A673 (cell line): ENCODE measurements at regions not wholly inside any gene's neighbourhood (a gene's known extent, or its start where the extent isn't known, plus 50 kb on each side); places are given as distances from the start of the nearest gene placed in this dataset.

ENCODE experiments used
- BruUV-seq: library from RNA; stranded (reverse); fragments of 400-500 nt; replicated peaks from 2 replicates; lab custom pipeline; 2021; lab: Mats Ljungman, UMichigan
- CTCF ChIA-PET: fragments of 300-600 bp; sonication (Branson Sonifier 250); formaldehyde crosslinking; loops from one replicate; lab custom pipeline; 2022; ENCODE audit warnings: antibody characterized with exemption; lab: Charles Lee
- POLR2A ChIA-PET: fragments of 300-600 bp; sonication (Branson Sonifier 250); formaldehyde crosslinking; loops from one replicate; lab custom pipeline; 2022; ENCODE audit warnings: antibody characterized with exemption; ENCODE audit not compliant: low non-redundant PET; lab: Charles Lee
- DNase-seq: peaks from one replicate; pipeline ENCODE4 v3.0.0-alpha.2; 2015; ENCODE audit warnings: low spot score
- H3K27ac ChIP-seq: fragments of 200-600 bp; sonication (generic); 2 replicates; pipeline ENCODE4 v1.5.1; 2016; ENCODE audit warnings: mixed run types, low read depth, mild to moderate bottlenecking, mixed read lengths, antibody characterized with exemption, low read length; ENCODE audit not compliant: poor library complexity, severe bottlenecking
- H3K27me3 ChIP-seq: fragments of 200-600 bp; sonication (generic); replicated peaks from 2 replicates; pipeline ENCODE4 v1.6.1; 2017; ENCODE audit warnings: mixed run types, low read depth, mild to moderate bottlenecking, mixed read lengths, antibody characterized with exemption, low read length; ENCODE audit not compliant: insufficient read depth, poor library complexity
- H3K36me3 ChIP-seq: fragments of 200-600 bp; sonication (generic); 2 replicates; pipeline ENCODE4 v1.6.1; 2016; ENCODE audit warnings: mixed run types, mild to moderate bottlenecking, mixed read lengths, antibody characterized with exemption, low read length; ENCODE audit not compliant: insufficient read depth, poor library complexity, severe bottlenecking
- H3K4me1 ChIP-seq: fragments of 200-600 bp; sonication (generic); 2 replicates; pipeline ENCODE4 v1.6.1; 2017; ENCODE audit warnings: mixed run types, mild to moderate bottlenecking, mixed read lengths, antibody characterized with exemption, low read length; ENCODE audit not compliant: insufficient read depth, poor library complexity, severe bottlenecking
- H3K4me3 ChIP-seq: fragments of 200-600 bp; sonication (generic); 2 replicates; pipeline ENCODE4 v1.5.1; 2016; ENCODE audit warnings: low read depth, mixed run types, mild to moderate bottlenecking, mixed read lengths, low read length; ENCODE audit not compliant: poor library complexity, severe bottlenecking
- H3K9me3 ChIP-seq: fragments of 200-600 bp; sonication (generic); 2 replicates; pipeline ENCODE4 v1.6.1; 2016; ENCODE audit warnings: mixed run types, low read depth, mild to moderate bottlenecking, mixed read lengths, antibody characterized with exemption, low read length; ENCODE audit not compliant: poor library complexity, severe bottlenecking
- EZH2 ChIP-seq: fragments of 200-600 bp; sonication (generic); IDR thresholded peaks from 2 replicates; pipeline ENCODE4 v1.6.1; 2017; ENCODE audit warnings: borderline replicate concordance, low read depth, mild to moderate bottlenecking, mixed read lengths, antibody characterized with exemption, low read length; ENCODE audit not compliant: poor library complexity, severe bottlenecking
- intact Hi-C: fragments of 100-400 bp; cut with micrococcal nuclease; formaldehyde crosslinking; loops from one replicate; pipeline ENCODE4 v1.10.0; 2022; ENCODE audit not compliant: unreplicated experiment
- TF ChIP-seq, protein P1 (sequence below): fragments of 300-800, 200-600 bp; sonication (generic); conservative IDR thresholded peaks from 2 replicates; pipeline ENCODE4 v1.5.1; 2017; ENCODE audit warnings: low read depth, mild to moderate bottlenecking, antibody characterized with exemption, low read length, moderate library complexity, mixed read lengths

DNA sequence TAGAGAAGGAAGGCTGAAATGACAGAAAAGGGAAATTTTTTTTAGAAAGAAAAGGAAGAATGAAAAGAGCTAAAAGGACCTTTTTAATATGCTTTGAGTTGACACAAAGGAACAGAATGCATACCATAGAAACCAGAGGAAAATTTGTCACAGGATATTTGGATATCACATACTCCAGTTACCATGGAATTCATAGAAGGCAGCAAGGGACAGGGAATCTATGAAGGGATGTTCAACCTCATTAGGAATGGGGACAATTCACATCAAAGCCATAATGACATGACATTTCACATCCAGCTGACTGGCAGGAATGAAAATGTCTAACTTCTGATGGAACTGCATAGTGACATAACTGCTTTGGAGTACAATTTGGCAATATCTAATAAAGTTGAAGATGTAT lies 469.4 kb downstream of the CCER1 start:
- Histone ChIP-seq H3K27ac (no peak overlapping the region), H3K9me3 (no peaks in the 10 kb centered on the region), H3K36me3 (no peaks in the 10 kb centered on the region), H3K4me3 (no peak overlapping the region), H3K27me3 (no peaks in the 10 kb centered on the region), H3K4me1 (peaks cover 11% of the 10 kb centered on the region)
- ChIA-PET POLR2A (no interaction called here), CTCF (no interaction called here)
- intact Hi-C loops = no loop called here
- TF ChIP-seq, protein P1, sequence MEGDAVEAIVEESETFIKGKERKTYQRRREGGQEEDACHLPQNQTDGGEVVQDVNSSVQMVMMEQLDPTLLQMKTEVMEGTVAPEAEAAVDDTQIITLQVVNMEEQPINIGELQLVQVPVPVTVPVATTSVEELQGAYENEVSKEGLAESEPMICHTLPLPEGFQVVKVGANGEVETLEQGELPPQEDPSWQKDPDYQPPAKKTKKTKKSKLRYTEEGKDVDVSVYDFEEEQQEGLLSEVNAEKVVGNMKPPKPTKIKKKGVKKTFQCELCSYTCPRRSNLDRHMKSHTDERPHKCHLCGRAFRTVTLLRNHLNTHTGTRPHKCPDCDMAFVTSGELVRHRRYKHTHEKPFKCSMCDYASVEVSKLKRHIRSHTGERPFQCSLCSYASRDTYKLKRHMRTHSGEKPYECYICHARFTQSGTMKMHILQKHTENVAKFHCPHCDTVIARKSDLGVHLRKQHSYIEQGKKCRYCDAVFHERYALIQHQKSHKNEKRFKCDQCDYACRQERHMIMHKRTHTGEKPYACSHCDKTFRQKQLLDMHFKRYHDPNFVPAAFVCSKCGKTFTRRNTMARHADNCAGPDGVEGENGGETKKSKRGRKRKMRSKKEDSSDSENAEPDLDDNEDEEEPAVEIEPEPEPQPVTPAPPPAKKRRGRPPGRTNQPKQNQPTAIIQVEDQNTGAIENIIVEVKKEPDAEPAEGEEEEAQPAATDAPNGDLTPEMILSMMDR = no peak
- no peak for TF ChIP-seq EZH2
- no TSS peak for BruUV-seq
- no peak for DNase-seq

DNA sequence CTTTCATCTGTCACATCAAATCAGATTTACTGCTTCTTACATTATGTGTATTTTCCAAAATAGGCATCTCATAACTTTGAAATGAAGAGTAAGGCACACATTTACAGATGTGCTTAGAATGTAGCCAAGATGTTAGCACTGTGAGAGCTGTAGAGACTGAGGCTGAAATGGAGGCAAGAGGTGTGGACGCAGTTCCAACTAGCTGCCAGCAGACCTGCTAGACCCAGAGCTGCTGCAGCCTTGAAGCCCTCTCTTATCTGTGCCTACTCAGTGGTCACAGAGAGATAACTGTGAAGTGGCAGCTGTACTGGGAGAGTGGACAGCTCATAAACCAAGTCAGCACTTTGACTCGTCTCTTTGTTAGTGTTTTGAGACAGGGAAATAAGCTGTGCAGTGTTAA lies 470.9 kb downstream of the CCER1 start:
- Histone ChIP-seq H3K9me3 (no peaks in the 10 kb centered on the region), H3K36me3 (no peaks in the 10 kb centered on the region), H3K27ac (no peak overlapping the region), H3K27me3 (no peaks in the 10 kb centered on the region), H3K4me1 (peaks cover 11% of the 10 kb centered on the region), H3K4me3 (no peak overlapping the region)
- intact Hi-C loops = no loop called here
- DNase-seq = no peak
- BruUV-seq = no TSS peak
- TF ChIP-seq EZH2 = no peak
- TF ChIP-seq, protein P1 = no peak
- CTCF ChIA-PET = no interaction called here
- POLR2A ChIA-PET = no interaction called here

DNA sequence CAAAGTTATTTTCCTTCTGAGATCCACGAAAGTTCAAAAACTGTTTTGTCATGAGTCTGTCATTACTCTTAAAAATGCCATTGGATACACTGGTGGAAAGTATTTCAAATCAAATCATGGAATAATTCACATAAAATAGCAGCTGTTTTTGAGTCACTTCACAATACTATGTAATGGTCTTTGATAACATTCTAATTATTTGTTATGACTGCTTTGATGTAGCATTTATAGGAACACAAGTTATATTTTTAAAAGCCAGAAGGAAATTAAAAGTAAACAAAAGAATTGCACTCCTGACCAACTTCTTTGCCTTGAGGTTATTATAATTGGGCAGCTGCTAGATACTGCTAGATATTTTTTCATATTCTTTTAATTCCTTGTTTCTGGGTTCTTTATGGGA lies 473.2 kb downstream of the CCER1 start:
- Histone ChIP-seq H3K4me1 (peaks cover 11% of the 10 kb centered on the region), H3K4me3 (no peak overlapping the region), H3K9me3 (no peaks in the 10 kb centered on the region), H3K27ac (no peak overlapping the region), H3K36me3 (no peaks in the 10 kb centered on the region), H3K27me3 (no peaks in the 10 kb centered on the region)
- DNase-seq = no peak
- ChIA-PET POLR2A (no interaction called here), CTCF (no interaction called here)
- TF ChIP-seq EZH2 = no peak
- TF ChIP-seq, protein P1 = no peak
- BruUV-seq = no TSS peak
- intact Hi-C loops = no loop called here
